PC-9 (cell line): ENCODE measurements at regions not wholly inside any gene's neighbourhood (a gene's known extent, or its start where the extent isn't known, plus 50 kb on each side); places are given as distances from the start of the nearest gene placed in this dataset.

Experiments used
- BruUV-seq: library from RNA; stranded (reverse); fragments of 400-500 nt; replicated peaks from 2 replicates; lab custom pipeline; 2021; lab: Mats Ljungman, UMichigan
- CTCF ChIA-PET: fragments of 300-600 bp; sonication (Branson Sonifier 250); formaldehyde crosslinking; loops from one replicate; lab custom pipeline; 2022; ENCODE audit warnings: antibody characterized with exemption; lab: Charles Lee
- POLR2A ChIA-PET: fragments of 300-600 bp; sonication (Branson Sonifier 250); formaldehyde crosslinking; loops from one replicate; lab custom pipeline; 2022; ENCODE audit warnings: antibody characterized with exemption; ENCODE audit not compliant: unreplicated experiment; lab: Charles Lee
- DNase-seq, 2 experiments: peaks; one replicate each; pipeline versions ENCODE4 v3.0.0 to v3.0.0-alpha.2; 2015 to 2022; ENCODE audit warnings: mixed read lengths in 1 of 2
- H2AFZ ChIP-seq: fragments of 200-600 bp; sonication (generic); 2 replicates; pipeline ENCODE4 v1.8.1; 2017; ENCODE audit warnings: antibody characterized with exemption
- H3F3A ChIP-seq: fragments of 200-600 bp; sonication (generic); 2 replicates; pipeline ENCODE4 v1.8.1; 2017; ENCODE audit warnings: antibody characterized with exemption, mild to moderate bottlenecking, low read depth; ENCODE audit not compliant: insufficient read depth
- H3K27ac ChIP-seq: fragments of 200-600 bp; sonication (generic); 2 replicates; pipeline ENCODE4 v1.6.1; 2016; ENCODE audit warnings: mixed run types
- H3K27me3 ChIP-seq: fragments of 200-600 bp; sonication (generic); 2 replicates; pipeline ENCODE4 v1.6.1; 2016; ENCODE audit warnings: low read depth, mixed run types; ENCODE audit not compliant: insufficient read depth
- H3K36me3 ChIP-seq: fragments of 200-600 bp; sonication (generic); 2 replicates; pipeline ENCODE4 v1.6.1; 2016; ENCODE audit warnings: low read depth, mixed run types
- H3K4me1 ChIP-seq: fragments of 200-600 bp; sonication (generic); replicated peaks from 2 replicates; pipeline ENCODE4 v1.6.1; 2016; ENCODE audit warnings: mixed run types; ENCODE audit not compliant: insufficient read depth
- H3K4me2 ChIP-seq: fragments of 200-600 bp; sonication (generic); 2 replicates; pipeline ENCODE4 v1.6.1; 2017; ENCODE audit warnings: mixed run types
- H3K4me3 ChIP-seq: fragments of 200-600 bp; sonication (generic); 2 replicates; pipeline ENCODE4 v1.6.1; 2016; ENCODE audit warnings: mixed run types
- H3K79me2 ChIP-seq: fragments of 200-600 bp; sonication (generic); 2 replicates; pipeline ENCODE4 v1.6.1; 2017; ENCODE audit warnings: low read depth, mixed run types
- H3K9me2 ChIP-seq: fragments of 200-600 bp; sonication (generic); 2 replicates; pipeline ENCODE4 v1.8.1; 2017; ENCODE audit warnings: mild to moderate bottlenecking; ENCODE audit not compliant: insufficient read depth
- H3K9me3 ChIP-seq: fragments of 200-600 bp; sonication (generic); 2 replicates; pipeline ENCODE4 v1.8.1; 2016; ENCODE audit warnings: low read depth; ENCODE audit not compliant: insufficient read depth
- H4K20me1 ChIP-seq: fragments of 200-600 bp; sonication (generic); 2 replicates; pipeline ENCODE4 v1.8.1; 2017; ENCODE audit not compliant: insufficient read depth
- CTCF ChIP-seq: fragments of 200-600 bp; sonication (generic); conservative IDR thresholded peaks from 2 replicates; pipeline ENCODE4 v1.6.1; 2017; ENCODE audit warnings: mixed run types, antibody characterized with exemption, mild to moderate bottlenecking, moderate library complexity
- EZH2 ChIP-seq: fragments of 200-600 bp; sonication (generic); IDR thresholded peaks from 2 replicates; pipeline ENCODE4 v1.8.0; 2017; ENCODE audit warnings: antibody characterized with exemption, low read depth
- intact Hi-C: fragments of 100-400 bp; cut with micrococcal nuclease; formaldehyde crosslinking; loops from one replicate; pipeline ENCODE4 v1.10.0; 2022; ENCODE audit not compliant: unreplicated experiment

DNA sequence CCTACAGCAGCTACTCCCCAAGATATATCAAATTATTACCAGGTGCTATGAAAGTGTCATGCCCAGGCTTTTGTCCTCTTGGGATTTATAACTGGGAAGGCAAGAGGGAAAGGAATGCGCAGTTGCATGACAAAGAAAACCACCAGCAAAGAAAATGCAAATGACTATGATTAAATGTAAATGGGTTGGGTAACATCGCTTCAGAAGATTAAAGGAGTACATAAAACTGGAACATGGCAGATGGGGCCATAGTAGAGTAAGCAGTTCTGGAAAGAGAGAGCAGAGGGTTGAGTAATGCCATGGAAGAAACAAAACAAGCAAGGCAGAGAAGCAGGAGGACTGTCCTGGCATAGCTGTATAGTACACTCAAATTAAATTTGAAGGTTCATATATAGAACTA, 493.1 kb downstream of the NOVA1 start:
- no peaks in the 10 kb centered on the region for H3K9me3 ChIP-seq
- no peak overlapping the region for H2AFZ ChIP-seq
- ChIA-PET CTCF (no interaction called here), POLR2A (no interaction called here)
- intact Hi-C loops: no loop called here
- DNase-seq: no peak
- no peak for TF ChIP-seq EZH2
- no TSS peak for BruUV-seq
- H3K27ac ChIP-seq: no peak overlapping the region
- H3K79me2 ChIP-seq: no peaks in the 10 kb centered on the region
- H3K36me3 ChIP-seq: no peaks in the 10 kb centered on the region
- H3K9me2 ChIP-seq: no peaks in the 10 kb centered on the region
- H3K4me3 ChIP-seq: no peak overlapping the region
- H3K27me3 ChIP-seq: no peaks in the 10 kb centered on the region
- no peak overlapping the region for H3K4me2 ChIP-seq
- H4K20me1 ChIP-seq: no peaks in the 10 kb centered on the region
- no peaks in the 10 kb centered on the region for H3F3A ChIP-seq
- H3K4me1 ChIP-seq: no peaks in the 10 kb centered on the region

GRCh38 chr14:26097852-26098251, 500.0 kb downstream of the NOVA1 start:
- intact Hi-C loops: no loop called here
- Histone ChIP-seq H3K27me3 (no peaks in the 10 kb centered on the region), H3K4me1 (no peaks in the 10 kb centered on the region), H3K27ac (no peak overlapping the region), H3K79me2 (no peaks in the 10 kb centered on the region), H3K4me2 (no peak overlapping the region), H4K20me1 (no peaks in the 10 kb centered on the region), H3F3A (no peaks in the 10 kb centered on the region), H3K4me3 (no peak overlapping the region), H3K36me3 (no peaks in the 10 kb centered on the region), H3K9me2 (no peaks in the 10 kb centered on the region), H2AFZ (no peak overlapping the region), H3K9me3 (no peaks in the 10 kb centered on the region)
- CTCF ChIA-PET: no interaction called here
- POLR2A ChIA-PET: no interaction called here
- no TSS peak for BruUV-seq
- no peak for DNase-seq
- TF ChIP-seq EZH2 (no peak), CTCF (no peak)

DNA sequence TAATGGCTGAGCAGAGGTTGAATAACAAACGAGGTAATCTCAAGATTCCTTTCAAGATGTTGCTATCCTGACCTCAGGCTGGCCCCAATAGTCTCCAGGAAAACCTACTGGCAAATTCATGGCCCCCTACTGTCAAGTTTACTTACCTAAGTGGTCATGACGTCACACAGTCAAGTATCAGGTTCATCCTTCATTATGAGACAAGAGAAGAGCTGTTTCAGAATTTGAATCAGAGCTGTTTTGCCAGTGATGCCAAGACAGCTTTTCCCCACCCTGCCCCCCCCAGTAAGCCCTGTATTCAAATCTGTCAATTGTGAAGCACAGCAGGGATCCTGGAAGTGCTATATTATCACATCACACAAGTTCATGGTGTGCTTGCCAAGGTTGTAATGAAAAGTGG, 509.6 kb downstream of the NOVA1 start:
- Histone ChIP-seq H3K4me1 (no peaks in the 10 kb centered on the region), H3F3A (no peaks in the 10 kb centered on the region), H3K9me2 (no peaks in the 10 kb centered on the region), H3K27ac (no peak overlapping the region), H3K4me3 (no peak overlapping the region), H2AFZ (no peak overlapping the region), H3K27me3 (no peaks in the 10 kb centered on the region), H4K20me1 (no peaks in the 10 kb centered on the region), H3K4me2 (no peak overlapping the region), H3K79me2 (no peaks in the 10 kb centered on the region), H3K36me3 (no peaks in the 10 kb centered on the region), H3K9me3 (no peaks in the 10 kb centered on the region)
- ChIA-PET CTCF (no interaction called here), POLR2A (no interaction called here)
- intact Hi-C loops: no loop called here
- DNase-seq: no peak
- no TSS peak for BruUV-seq
- TF ChIP-seq CTCF (no peak), EZH2 (no peak)

GRCh38 chr14:26081043-26081442, 516.8 kb downstream of the NOVA1 start:
- no peaks in the 10 kb centered on the region for H3K36me3 ChIP-seq
- H3K9me3 ChIP-seq: no peaks in the 10 kb centered on the region
- TF ChIP-seq EZH2 (no peak), CTCF (no peak)
- no peak overlapping the region for H2AFZ ChIP-seq
- POLR2A ChIA-PET: no interaction called here
- no peaks in the 10 kb centered on the region for H4K20me1 ChIP-seq
- H3K4me1 ChIP-seq: no peaks in the 10 kb centered on the region
- no peaks in the 10 kb centered on the region for H3K27me3 ChIP-seq
- intact Hi-C loops: no loop called here
- no TSS peak for BruUV-seq
- H3F3A ChIP-seq: no peaks in the 10 kb centered on the region
- no peaks in the 10 kb centered on the region for H3K9me2 ChIP-seq
- CTCF ChIA-PET: no interaction called here
- no peak for DNase-seq
- no peak overlapping the region for H3K27ac ChIP-seq
- no peak overlapping the region for H3K4me3 ChIP-seq
- no peaks in the 10 kb centered on the region for H3K79me2 ChIP-seq
- no peak overlapping the region for H3K4me2 ChIP-seq
